GM10266 (cell line): ENCODE measurements at regions not wholly inside any gene's neighbourhood (a gene's known extent, or its start where the extent isn't known, plus 50 kb on each side); places are given as distances from the start of the nearest gene placed in this dataset.

Experiments
- DNase-seq: peaks from one replicate; pipeline ENCODE4 v3.0.0; 2012; ENCODE audit errors: extremely low spot score
- TF ChIP-seq, protein P1 (sequence below): IDR thresholded peaks from 2 replicates; pipeline ENCODE4 v1.5.1; 2012; ENCODE audit warnings: mild to moderate bottlenecking, low read depth; ENCODE audit not compliant: control insufficient read depth, insufficient read depth; ENCODE audit errors: missing control alignments

- no peak for DNase-seq
- TF ChIP-seq, protein P1, sequence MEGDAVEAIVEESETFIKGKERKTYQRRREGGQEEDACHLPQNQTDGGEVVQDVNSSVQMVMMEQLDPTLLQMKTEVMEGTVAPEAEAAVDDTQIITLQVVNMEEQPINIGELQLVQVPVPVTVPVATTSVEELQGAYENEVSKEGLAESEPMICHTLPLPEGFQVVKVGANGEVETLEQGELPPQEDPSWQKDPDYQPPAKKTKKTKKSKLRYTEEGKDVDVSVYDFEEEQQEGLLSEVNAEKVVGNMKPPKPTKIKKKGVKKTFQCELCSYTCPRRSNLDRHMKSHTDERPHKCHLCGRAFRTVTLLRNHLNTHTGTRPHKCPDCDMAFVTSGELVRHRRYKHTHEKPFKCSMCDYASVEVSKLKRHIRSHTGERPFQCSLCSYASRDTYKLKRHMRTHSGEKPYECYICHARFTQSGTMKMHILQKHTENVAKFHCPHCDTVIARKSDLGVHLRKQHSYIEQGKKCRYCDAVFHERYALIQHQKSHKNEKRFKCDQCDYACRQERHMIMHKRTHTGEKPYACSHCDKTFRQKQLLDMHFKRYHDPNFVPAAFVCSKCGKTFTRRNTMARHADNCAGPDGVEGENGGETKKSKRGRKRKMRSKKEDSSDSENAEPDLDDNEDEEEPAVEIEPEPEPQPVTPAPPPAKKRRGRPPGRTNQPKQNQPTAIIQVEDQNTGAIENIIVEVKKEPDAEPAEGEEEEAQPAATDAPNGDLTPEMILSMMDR = no peak
Measured at GRCh38 chr12:82203086-82203485, 155.1 kb downstream of the CCDC59 start.

DNA sequence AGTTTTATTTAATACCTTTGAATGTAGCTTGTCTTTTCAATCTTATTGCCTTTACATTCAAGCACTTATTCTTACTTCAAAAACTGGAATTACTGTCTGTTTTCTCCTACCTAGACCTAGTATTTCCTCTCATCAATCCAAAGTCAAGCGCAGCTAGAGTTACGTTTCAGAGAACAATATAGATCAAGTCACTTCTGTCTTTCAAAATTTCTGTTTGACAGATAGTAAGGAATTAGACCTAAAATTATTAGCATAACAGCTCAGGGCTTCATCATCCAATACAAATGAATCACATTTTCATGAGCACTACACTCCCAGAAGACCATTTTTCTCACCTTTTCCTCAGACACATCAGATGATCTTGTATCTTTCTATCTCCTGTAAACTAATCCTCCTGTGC is 170.6 kb downstream of the CCDC59 start:
- TF ChIP-seq, protein P1 = no peak
- no peak for DNase-seq

- DNase-seq = no peak
- TF ChIP-seq, protein P1 = no peak
Measured at GRCh38 chr12:82187011-82187410, 171.2 kb downstream of the CCDC59 start.

GRCh38 chr12:82186282-82186681 is 171.9 kb downstream of the CCDC59 start:
- TF ChIP-seq, protein P1 = no peak
- no peak for DNase-seq

- TF ChIP-seq, protein P1 = no peak
- DNase-seq = no peak
Measured at GRCh38 chr12:82184844-82185243, 173.3 kb downstream of the CCDC59 start.

- TF ChIP-seq, protein P1 = no peak
- no peak for DNase-seq
Measured at GRCh38 chr12:82182601-82183190, 175.5 kb downstream of the CCDC59 start.

DNA sequence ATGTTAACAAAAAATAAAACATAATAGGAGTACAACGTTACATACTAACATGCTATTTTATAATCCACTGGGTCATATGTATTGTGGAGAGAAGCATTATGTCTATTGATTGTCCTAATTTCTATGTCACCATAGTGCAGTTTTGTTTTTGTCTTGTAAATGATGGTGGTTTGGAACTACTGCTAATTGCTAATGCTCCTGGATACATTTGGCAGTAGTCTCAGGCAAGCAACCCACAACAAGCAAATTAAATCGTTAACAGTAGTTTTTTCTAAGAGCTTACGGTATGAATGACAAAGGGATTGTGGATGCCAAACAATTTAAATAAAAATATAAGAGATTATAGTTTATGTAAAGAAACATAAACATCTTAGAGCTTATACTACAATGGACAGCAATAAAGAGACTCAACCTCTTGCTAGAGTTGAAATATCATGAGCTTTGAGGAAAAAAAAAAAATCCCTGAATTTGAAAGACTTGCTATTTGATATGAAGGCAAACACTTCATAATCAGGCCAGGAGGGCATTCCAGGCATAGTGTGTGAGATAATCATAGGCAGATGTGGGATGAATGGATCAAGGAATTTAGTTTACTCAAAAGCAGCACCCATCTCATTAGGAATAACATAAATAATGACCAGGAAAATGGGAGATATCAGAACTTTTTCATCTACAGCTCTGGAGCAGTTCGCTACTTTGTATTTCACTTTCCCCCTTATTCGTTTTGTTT is 181.3 kb downstream of the CCDC59 start:
- DNase-seq = no peak
- TF ChIP-seq, protein P1 = no peak
